SH-SY5Y (cell line): ENCODE measurements at regions not wholly inside any gene's neighbourhood (a gene's known extent, or its start where the extent isn't known, plus 50 kb on each side); places are given as distances from the start of the nearest gene placed in this dataset.

Source experiments
- GATA2 ChIP-seq: IDR thresholded peaks from 2 replicates; pipeline ENCODE4 v1.6.1; 2011; ENCODE audit warnings: mild to moderate bottlenecking, low read depth, low read length
- GATA3 ChIP-seq: IDR thresholded peaks from 2 replicates; pipeline ENCODE4 v1.6.1; 2011; ENCODE audit warnings: low read depth, mild to moderate bottlenecking, low read length, moderate library complexity

GRCh38 chr7:131629217-131629882 is 72.9 kb upstream of the PODXL start:
- TF ChIP-seq GATA2 = no peak
- TF ChIP-seq GATA3 = no peak
